ENCODE measurements at regions not wholly inside any gene's neighbourhood (a gene's known extent, or its start where the extent isn't known, plus 50 kb on each side); places are given as distances from the start of the nearest gene placed in this dataset.
"Not testable (repeated sequence)": the region's sequence is repeated elsewhere in the genome, so short reads cannot be mapped to it uniquely, and the experiment has no call there.

DNA sequence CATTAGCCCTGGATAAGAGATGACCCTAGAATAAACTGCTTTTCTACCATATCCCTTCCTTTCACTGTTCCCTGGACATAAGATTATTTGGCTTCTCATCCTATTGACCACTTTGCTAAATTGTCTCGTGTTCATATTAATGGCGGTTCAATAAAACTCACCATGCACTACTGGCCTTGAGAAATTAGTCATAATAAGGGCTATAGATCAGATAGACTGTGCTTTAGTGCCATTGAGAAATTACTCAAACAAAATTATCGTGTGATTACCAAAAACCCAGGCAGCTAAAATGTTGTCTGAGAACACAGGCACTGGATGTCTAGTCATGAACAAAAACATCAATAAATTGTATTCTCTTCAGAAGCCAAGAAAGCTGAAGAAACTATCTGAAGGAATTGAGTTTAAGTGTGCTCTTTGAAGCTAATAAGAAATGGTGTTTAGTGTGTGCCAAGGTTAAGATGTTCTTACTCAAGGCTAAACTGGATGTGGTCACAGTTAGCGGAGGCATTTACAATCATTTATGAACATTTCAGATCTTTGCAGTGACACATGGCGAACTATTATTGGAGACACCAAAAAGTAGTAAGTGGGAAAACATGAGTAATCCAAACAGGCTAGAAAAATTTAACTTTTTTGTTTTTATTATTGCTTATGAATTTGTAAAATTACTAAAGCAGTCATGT is 460.4 kb upstream of the RORB start:
- DNase-seq, result no peak

DNA sequence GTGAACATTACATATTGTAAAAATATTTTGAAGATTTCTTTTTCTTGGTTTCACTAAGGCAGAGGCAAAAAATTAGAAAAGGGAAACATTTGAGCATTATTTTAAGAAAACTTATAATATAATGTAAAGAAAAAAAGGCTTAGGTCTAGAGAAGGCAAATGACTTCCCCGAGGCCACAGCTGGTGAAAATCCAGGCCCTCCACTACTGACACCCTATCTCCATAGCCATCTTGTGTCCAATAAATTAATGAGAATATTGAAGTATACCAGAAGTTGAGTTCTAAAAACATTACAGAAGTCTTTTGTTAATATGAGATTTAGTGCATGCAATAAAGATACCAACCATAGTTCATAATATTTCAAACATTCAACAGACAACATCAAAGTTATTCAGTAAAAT is 459.9 kb upstream of the RORB start:
- DNase-seq, result no peak

DNA sequence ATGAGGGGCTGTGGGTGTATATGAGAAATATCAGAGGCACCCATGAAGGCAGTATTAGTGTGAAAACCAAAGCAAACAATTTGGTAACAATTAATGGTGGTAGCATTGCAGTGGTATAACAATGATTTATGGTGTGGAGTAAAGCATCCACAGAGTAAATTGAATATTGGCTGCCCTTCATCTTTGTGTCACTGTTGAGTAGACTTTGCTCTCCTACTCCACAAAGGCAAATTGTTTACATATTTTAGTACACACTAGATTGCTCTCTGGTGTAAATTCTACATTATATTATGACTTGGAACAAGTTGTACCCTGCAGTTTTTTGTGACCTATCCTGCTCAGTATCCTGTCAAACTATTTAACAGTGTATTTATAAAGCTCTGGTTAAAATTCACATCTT is 455.5 kb upstream of the RORB start:
- DNase-seq, result no peak

DNA sequence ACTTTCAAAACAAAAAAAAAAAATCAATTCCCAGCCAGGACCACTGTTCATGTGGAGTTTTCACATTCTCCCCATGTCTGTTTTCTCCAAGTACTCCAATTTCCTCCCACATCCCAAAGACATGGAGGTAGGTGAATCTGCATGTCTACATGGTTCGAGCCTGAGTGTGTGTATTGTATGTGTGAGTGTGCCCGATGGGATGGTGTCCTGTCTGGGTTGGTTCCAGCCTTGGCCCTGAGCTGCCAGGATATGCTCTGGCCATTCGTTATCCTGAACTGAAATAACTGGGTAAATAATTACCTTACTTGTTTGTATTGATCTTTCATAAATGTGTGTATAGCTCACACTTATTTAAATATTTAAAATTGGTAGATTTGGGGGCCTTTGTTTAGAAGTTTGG is 452.3 kb upstream of the RORB start:
- no peak for DNase-seq

DNA sequence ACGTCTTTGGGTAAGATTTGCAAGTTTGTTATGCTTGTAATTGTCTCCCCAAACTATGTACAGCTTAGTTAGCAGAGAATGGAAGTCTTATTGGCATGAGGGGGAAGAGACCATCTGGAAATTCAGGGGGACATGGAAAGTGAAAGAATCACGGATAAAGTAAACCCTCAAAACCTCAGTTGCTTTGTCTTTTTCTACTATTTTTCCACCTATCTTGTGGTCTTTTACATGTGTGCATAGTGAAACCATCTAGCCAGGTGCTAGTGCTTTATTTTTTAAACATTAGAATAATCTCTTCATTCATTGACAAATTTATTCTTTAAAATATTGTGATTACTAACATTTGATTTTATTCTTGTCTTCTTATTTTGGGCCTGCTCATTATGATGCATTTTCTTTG is 441.1 kb upstream of the RORB start:
- no peak for DNase-seq

DNA sequence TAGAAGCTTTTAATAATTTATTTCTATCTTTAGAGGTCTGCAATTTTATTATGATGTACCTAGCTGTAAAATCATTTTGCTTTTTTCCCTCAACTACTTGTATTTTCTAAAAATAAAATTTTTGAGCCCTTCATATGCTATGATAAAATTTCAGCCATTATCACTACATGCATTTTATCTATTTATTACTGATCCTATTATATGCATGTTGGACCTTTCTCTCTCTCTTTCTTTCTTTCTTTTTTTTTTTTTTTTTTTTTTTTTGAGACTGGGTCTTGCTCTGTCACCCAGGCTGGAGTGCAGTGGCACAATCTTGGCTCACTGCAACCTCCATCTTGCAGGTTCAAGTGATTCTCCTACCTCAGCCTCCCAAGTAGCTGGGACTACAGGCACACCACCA is 440.1 kb upstream of the RORB start:
- not testable (repeated sequence) for DNase-seq

DNA sequence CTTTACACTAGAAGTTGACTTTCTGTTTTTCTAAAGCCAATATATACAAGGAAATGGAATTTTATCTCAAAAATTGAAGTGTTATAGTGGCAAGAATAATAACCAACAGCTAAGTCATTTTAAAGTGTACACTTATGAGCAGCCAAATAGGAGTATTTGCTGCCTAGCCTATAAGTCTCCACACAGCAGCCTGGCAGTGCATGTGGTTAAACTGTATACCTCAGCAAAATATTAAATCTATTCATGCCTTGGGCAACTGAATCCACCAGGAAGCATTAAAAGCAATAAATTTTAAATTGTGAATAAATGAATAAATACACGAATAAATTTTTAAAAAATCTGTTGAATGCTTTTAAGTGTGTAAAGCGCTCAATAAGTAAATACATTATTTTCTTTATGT is 432.4 kb upstream of the RORB start:
- DNase-seq, result no peak

DNA sequence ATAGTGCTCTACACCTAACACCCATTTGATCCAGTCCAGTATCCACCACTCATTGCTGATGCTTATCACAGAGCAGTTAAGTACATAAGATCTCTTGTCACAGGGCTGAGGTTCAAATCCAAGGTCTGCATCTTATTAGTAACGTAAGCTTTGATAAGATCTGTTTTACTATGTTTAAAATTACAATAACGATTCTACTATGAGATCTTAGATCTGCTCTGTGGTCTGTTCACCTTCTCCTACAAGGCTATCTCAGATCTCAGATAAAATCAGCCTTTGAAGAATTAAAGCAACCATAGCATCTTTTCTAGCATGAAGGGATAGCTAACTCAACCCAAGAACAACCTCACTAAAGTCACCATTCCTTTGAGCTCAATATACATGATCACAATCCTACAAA is 431.0 kb upstream of the RORB start:
- no peak for DNase-seq

DNA sequence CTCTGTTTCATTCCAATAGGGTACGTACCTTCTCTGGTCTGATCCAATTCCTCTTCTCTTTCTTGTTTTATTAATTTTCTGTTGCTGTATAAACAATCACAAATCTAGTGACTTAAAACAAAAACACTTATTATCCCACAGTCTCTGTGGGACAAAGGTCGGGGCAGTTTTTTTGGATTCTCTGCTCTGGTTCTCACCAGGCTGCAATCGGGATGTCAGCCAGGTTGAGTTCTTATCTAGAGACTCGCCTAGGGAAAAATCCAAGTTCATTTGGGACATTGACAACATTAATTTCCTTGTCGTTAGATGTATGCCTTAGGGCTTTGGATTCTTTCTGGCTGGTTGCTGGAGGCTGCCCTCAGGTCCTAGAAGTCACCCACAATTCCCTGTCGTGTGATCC is 430.5 kb upstream of the RORB start:
- DNase-seq, result no peak

DNA sequence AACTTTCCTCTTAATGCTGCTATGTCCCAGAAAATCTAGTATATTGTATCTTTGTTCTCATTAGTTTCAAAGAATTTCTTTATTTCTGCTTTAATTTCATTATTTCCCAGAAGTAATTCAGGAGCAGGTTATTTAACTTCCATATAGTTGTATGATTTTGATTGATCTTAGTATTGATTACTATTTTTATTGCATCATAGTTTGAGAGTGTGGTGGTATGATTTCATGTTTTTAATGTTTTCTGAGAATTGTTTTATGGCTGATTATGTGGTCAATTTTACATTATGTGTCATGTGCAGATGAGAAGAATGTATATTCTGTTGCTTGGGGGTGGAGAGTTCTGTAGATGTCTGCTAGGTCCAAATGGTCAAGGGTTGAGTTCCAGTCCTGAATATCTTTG is 425.6 kb upstream of the RORB start:
- no peak for DNase-seq

DNA sequence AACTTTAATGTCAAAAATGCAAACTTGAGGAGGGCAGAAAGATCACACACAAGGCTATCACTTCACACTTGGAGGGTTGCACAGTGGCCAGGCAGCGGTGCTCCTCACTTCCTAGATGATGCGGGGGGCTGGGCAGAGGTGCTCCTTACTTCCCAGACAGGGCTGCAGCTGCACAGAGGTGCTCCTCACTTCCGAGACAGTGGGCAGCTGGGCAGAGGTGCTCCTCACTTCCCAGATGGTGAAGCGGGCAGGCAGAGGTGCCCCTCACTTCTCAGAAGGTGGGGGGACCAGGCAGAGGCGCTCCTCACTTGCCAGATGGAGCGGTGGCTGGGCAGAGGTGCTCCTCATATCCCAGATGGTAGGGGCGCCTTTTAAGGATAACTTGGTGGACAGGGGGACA is 423.2 kb upstream of the RORB start:
- no peak for DNase-seq

DNA sequence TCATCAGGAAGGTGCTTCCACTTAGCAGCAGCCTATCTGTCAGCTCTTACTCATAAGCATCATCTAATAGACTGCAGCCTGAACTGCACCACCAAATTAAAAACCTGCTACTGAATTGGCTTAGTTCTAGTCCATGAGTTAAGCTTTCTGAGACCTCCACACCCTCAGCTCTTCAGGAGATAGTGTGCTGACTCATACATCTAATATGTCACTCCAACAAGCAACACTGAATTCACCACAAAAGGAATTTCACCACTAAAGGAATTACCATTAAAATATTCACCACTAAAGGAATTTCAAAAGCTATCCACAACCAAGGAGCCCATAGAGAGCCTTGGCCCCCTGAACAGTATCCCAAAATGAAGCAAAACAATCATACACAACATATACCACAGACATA is 418.5 kb upstream of the RORB start:
- DNase-seq, result no peak

DNA sequence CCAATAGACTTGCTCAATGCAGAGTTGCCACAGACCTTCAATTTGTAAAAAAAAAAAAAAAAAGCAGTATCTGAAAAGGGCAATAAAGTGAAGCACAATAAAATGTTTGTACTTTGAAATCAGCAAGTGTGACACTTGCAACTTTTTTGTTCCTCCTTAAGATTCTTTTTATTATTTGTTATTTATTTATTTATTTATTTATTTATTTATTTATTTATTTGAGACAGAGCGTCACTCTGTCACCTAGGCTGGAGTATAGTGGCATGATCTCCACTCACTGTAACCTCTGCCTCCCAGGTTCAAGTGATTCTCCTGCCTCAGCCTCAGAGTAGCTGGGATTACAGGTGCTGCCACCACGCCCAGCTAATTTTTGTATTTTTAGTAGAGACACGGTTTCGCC is 416.5 kb upstream of the RORB start:
- DNase-seq, result not testable (repeated sequence)

DNA sequence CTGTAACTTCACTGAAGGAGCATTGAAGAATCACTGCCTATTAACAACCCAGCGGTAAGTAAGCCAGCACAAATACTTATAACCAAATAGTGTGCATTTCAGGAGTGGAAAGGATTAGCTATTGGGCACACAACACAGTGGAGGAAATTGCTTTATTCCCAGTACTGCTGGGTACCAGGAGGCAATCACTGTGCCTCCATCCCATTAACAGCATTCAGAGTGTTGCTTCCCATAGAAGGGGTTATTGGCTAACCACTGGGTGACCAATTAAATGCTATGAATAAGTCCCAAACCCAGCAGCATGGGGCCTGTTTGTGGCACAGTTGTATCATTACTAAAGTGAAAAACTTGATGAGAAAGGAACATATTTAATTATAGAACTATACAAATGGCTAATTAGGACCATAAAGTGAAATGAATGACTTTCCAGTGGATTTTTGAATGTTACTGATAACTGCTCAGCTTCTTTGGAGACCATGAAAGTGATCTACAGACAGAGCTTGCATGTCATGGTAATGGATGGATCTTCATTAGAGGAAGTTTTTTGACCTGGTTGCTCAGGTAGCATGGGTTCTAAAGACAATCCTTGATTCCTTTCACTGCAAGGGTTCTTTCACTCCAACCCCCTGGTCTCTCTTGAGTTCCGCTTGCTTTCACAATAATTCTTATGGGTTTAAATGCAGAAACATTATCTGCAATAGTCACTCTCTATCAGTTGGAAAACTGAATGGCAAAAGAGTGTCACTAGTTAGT is 413.3 kb upstream of the RORB start:
- no peak for DNase-seq

DNA sequence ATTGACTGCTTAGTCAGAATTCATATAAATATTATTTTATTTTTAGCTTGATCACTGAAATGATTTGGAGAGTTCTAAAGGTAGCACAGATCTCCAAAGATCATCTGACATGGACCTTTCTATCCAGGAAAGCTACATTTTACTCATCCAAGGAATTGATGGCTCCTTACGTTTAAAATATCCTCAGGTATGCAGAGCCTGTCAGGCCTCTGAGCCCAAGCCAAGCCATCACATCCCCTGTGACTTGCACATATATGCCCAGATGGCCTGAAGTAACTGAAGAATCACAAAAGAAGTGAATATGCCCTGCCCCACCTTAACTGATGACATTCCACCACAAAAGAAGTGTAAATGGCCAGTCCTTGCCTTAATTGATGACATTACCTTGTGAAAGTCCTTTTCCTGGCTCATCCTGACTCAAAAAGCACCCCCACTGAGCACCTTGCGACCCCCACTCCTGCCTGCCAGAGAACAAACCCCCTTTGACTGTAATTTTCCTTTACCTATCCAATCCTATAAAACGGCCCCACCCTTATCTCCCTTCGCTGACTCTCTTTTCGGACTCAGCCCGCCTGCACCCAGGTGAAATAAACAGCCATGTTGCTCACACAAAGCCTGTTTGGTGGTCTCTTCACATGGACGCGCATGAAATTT is 411.6 kb upstream of the RORB start:
- not testable (repeated sequence) for DNase-seq

DNA sequence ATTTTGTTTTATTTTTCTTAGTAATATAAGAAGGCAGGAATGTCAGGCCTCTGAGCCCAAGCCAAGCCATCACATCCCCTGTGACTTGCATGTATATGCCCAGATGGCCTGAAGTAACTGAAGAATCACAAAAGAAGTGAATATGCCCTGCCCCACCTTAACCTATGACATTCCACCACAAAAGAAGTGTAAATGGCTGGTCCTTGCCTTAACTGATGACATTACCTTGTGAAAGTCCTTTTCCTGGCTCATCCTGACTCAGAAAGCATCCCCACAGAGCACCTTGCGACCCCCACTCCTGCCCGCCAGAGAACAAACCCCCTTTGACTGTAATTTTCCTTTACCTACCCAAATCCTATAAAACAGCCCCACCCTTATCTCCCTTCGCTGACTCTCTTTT is 406.2 kb upstream of the RORB start:
- DNase-seq, result not testable (repeated sequence)

DNA sequence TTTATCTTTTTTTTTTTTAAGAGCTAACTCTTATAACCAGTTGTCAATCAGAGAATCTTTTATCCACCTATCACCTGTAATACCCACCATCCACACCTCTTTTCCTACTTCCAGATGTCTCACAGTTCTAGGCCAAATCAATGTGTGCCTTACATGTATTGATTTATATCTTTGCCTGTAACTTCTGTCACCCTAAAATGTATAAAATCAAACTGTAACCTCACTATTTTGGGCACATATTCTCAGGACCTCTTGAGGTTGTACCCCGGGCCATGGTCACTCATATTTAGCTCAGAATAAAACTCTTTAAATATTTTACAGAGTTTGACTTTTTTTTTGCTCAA is 404.7 kb upstream of the RORB start:
- no peak for DNase-seq

DNA sequence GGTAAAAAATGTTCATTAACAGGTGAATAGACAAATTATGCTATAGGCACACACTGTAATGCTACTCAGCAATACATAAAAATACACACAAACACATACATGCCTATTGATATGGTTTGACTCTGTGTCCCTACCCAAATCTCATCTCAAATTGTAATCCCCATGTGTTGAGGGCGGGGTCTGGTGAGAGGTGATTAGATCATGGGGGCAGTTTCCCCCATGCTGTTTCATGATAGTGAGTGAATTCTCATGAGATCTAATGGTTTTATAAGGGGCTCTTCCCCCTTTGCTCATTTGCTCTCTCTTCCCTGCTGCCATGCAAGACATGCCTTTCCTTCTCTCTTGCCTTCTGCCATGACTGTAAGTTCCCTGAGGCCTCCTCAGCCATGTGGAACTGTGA is 403.1 kb upstream of the RORB start:
- DNase-seq, result not testable (repeated sequence)

DNA sequence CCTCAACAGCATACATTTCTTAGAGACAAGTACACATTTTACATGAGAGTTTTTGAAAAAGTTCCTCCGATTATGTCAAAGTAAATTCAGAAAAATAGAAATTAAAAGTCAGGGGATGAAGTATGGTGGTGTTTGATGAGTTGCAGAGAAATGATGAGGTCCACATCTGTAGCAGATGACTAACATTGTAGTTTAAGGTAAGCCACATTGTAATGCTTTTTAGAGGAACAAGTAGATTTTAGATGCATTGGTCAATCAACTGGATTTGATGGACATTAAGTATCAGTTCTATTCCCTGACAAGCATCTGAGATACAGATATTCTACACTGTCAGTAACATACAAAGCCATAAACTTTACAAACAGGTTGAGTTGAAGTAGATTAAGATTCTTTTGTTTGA is 402.4 kb upstream of the RORB start:
- no peak for DNase-seq

DNA sequence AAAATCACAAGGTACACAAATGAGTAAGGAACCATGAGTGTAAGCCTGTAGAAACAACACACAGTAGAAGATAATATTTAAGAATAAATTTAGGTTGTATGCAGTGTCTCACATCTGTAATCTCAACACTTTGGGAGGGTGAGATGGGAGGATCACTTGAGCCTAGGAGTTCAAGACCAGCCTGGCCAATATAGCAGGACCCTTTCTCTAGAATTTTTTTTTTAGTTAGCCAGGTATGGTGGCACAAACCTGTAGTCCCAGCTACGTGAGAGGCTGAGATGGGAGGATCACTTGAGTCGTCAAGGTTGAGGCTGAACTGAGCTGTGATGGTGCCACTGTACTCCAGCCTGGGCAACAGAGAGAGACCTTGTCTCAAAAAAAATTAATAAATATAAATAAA is 401.2 kb upstream of the RORB start:
- no peak for DNase-seq

DNA sequence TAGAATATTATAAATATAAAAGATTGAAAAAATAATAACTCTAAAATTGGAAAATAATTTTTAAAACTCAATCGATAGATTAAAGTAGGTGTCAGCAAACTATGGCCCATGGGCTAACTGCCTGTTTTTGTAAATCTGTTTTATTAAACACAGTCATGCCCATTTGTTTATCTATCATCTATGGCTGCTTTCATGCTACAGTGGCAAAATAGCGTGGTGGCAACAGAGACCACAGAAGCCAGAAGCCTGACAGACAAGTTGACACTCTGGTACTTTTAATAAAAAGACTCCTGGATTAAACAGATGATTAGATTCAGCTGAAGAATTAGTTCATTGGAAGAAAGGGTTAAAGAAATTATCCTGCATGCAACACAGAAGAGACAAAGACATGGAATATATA is 400.7 kb upstream of the RORB start:
- no peak for DNase-seq

DNA sequence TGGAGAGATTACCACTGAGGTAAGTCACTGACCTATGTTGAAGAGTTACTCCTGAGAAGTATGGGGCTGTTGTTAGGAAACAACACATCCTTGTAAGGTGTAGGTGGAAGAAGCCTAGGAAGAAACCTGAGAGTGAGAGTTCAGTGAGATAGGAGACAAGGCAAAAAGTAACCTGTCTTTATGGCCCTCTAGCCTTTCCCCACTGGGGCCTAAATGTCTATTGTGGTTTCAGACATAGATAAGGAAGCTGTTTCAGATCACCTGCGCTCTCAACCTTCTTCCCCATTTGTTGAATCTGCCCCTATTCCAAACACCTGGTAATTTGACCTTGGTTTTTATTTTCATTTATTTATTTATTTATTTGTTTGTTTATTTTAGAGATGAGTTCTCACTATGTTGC is 397.1 kb upstream of the RORB start:
- no peak for DNase-seq

DNA sequence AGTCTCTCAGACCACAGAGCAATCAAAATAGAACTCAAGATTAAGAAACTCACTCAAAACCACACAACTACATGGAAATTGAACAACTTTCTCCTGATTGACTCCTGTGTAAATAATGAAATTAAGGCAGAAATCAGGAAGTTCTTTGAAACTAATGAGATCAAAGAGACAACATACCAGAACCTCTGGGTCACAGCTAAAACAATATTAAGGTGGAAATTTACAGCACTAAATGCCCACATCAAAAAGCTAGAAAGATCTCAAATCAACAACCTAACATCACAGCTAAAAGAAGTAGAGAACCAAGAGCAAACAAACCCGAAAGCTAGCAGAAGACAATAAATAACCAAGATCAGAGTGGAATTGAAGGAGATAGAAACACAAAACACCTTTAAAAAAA is 395.0 kb upstream of the RORB start:
- not testable (repeated sequence) for DNase-seq

DNA sequence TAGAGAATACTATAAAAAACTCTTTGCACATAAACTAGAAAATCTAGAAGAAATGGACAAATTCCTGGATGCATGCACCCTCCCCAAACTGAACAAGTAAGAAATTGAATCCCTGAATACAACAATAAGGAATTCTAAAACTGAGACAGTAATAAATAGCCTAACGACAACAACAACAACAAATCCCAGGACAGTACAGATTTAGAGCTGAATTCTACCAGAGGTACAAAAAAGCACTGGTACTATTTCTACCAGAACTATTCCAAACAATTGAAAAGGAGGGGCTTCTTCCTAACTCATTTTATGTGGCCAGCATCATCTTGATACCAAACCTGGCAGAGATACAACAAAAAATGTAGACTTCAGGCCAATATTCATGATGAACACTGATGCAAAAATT is 394.4 kb upstream of the RORB start:
- no peak for DNase-seq

DNA sequence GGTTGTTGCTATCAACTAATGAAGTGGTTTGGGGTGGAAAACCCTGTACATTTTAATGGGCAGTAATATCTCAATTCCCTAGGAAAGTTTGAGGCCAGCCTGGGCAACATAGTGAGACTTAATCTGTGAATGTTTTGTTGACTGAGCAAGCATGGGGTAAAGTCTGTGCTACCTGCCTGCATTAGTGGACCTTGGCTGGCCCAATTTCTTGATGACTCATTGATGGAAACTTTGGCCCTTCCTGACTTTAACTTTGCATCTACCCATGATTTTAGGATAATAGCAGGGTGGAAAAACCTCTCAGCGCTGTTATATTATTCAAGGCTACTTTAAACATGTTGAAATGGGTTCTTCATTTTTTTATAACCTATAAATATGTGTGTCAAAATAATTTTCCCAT is 389.4 kb upstream of the RORB start:
- DNase-seq, result no peak
